Endothelial cell of umbilical vein (primary cell): ENCODE measurements at regions not wholly inside any gene's neighbourhood (a gene's known extent, or its start where the extent isn't known, plus 50 kb on each side); places are given as distances from the start of the nearest gene placed in this dataset.

Source experiments
- BruUV-seq: library from RNA; stranded (reverse); fragments of 400-500 nt; replicated peaks from 2 replicates; lab custom pipeline; 2021; lab: Mats Ljungman, UMichigan
- CTCF ChIA-PET: fragments of 300-600, 350-600 bp; sonication (Branson Sonifier 250); formaldehyde crosslinking; loops from one replicate; lab custom pipeline; 2021; ENCODE audit warnings: antibody characterized with exemption, inconsistent platforms; lab: Charles Lee
- POLR2A ChIA-PET: fragments of 300-600, 350-600 bp; sonication (Branson Sonifier 250); formaldehyde crosslinking; loops from one replicate; lab custom pipeline; 2021; ENCODE audit warnings: antibody characterized with exemption, inconsistent platforms; lab: Charles Lee
- DNase-seq: peaks from one replicate; pipeline ENCODE4 v3.0.0-alpha.2; 2011; ENCODE audit warnings: low read depth, low spot score
- FAIRE-seq: peaks from 2 replicates; lab custom pipeline; 2011; peaks lifted over from hg19 to GRCh38; lab: Jason Lieb, UNC
- H2AFZ ChIP-seq: 2 replicates; pipeline ENCODE4 v1.6.0; 2012; ENCODE audit warnings: low read depth, low read length, control low read depth, inconsistent platforms
- H3K27ac ChIP-seq: 2 replicates; pipeline ENCODE4 v1.5.1; 2011; ENCODE audit warnings: low read depth, mild to moderate bottlenecking, control low read depth, low read length, moderate library complexity; ENCODE audit not compliant: insufficient read depth
- H3K27me3 ChIP-seq, 2 experiments: 2 replicates each; pipeline versions ENCODE4 v1.6.0 to v1.6.1; 2011; ENCODE audit warnings: low read length in 2 of 2, mixed read lengths in 1 of 2; ENCODE audit not compliant: control insufficient read depth in 2 of 2, insufficient read depth in 2 of 2
- H3K36me3 ChIP-seq, 2 experiments: 2 replicates in 1 of 2; 3 replicates in 1 of 2; pipeline ENCODE4 v1.5.1; 2011; ENCODE audit warnings: low read length in 2 of 2, mild to moderate bottlenecking in 1 of 2, moderate library complexity in 1 of 2; ENCODE audit not compliant: control insufficient read depth in 2 of 2, insufficient read depth in 2 of 2; ENCODE audit errors: extremely low read depth in 1 of 2
- H3K4me1 ChIP-seq: 3 replicates; pipeline ENCODE4 v1.5.1; 2011; ENCODE audit warnings: mild to moderate bottlenecking, low read length; ENCODE audit not compliant: control insufficient read depth, insufficient read depth; ENCODE audit errors: extremely low read depth
- H3K4me2 ChIP-seq: 2 replicates; pipeline ENCODE4 v1.6.1; 2011; ENCODE audit warnings: low read length, control low read depth, mixed read lengths; ENCODE audit not compliant: insufficient read depth
- H3K4me3 ChIP-seq, 3 experiments: fragments of 200-600 bp in 1 of 3; sonication (generic), shearing (Covaris generic) in 1 of 3; replicated peaks in 1 of 3; 2 replicates each; pipeline ENCODE4 v1.5.1; 2011 to 2016; ENCODE audit warnings: control low read depth in 3 of 3, low read length in 3 of 3, mild to moderate bottlenecking in 2 of 3, inconsistent platforms in 1 of 3, low read depth in 1 of 3, moderate library complexity in 1 of 3; ENCODE audit not compliant: insufficient read depth in 1 of 3
- H3K79me2 ChIP-seq: 2 replicates; pipeline ENCODE4 v1.6.0; 2012; ENCODE audit warnings: low read length, inconsistent platforms; ENCODE audit not compliant: control insufficient read depth, insufficient read depth
- H3K9ac ChIP-seq: replicated peaks from 2 replicates; pipeline ENCODE3; 2011; ENCODE audit warnings: low read length, control low read depth; ENCODE audit not compliant: insufficient read depth; ENCODE audit errors: extremely low read depth
- H3K9me1 ChIP-seq: replicated peaks from 3 replicates; pipeline ENCODE4 v1.6.0; 2011; ENCODE audit warnings: mild to moderate bottlenecking, low read length; ENCODE audit not compliant: control insufficient read depth, insufficient read depth; ENCODE audit errors: extremely low read depth
- H3K9me3 ChIP-seq: replicated peaks from 2 replicates; pipeline ENCODE4 v1.5.1; 2012; ENCODE audit warnings: low read length, inconsistent platforms; ENCODE audit not compliant: control insufficient read depth, insufficient read depth
- H4K20me1 ChIP-seq: replicated peaks from 2 replicates; pipeline ENCODE3; 2011; ENCODE audit warnings: mild to moderate bottlenecking, low read length; ENCODE audit not compliant: control insufficient read depth, insufficient read depth; ENCODE audit errors: extremely low read depth
- CTCF ChIP-seq, 2 donors: IDR thresholded peaks; 1 replicate in 1 of 2; 2 replicates in 1 of 2; pipeline ENCODE4 v1.5.1; 2011; ENCODE audit warnings: low read length in 2 of 2, mild to moderate bottlenecking in 2 of 2, moderate library complexity in 2 of 2, control low read depth in 1 of 2, inconsistent platforms in 1 of 2, low read depth in 1 of 2; ENCODE audit not compliant: insufficient read depth in 1 of 2; ENCODE audit errors: extremely low read depth in 1 of 2
- EZH2 ChIP-seq: IDR thresholded peaks from 2 replicates; pipeline ENCODE4 v1.6.1; 2012; ENCODE audit warnings: borderline replicate concordance, low read depth, mild to moderate bottlenecking, moderate library complexity, low read length, inconsistent platforms; ENCODE audit not compliant: severe bottlenecking
- FOS ChIP-seq: IDR thresholded peaks from 2 replicates; pipeline ENCODE4 v1.6.1; 2011; ENCODE audit warnings: mild to moderate bottlenecking, low read length, moderate library complexity, borderline replicate concordance; ENCODE audit not compliant: insufficient read depth
- GATA2 ChIP-seq: IDR thresholded peaks from 2 replicates; pipeline ENCODE4 v1.7.0; 2011; ENCODE audit warnings: low read depth, mild to moderate bottlenecking, moderate library complexity, mixed read lengths, low read length; ENCODE audit not compliant: insufficient read length, insufficient read depth
- JUN ChIP-seq: IDR thresholded peaks from 2 replicates; pipeline ENCODE4 v1.6.1; 2011; ENCODE audit warnings: borderline replicate concordance, low read depth; ENCODE audit not compliant: insufficient read length, insufficient read depth
- MAX ChIP-seq: IDR thresholded peaks from 2 replicates; pipeline ENCODE4 v1.6.1; 2011; ENCODE audit not compliant: insufficient read depth, insufficient read length
- MYC ChIP-seq: IDR thresholded peaks from one replicate; pipeline ENCODE4 v1.6.1; 2011; ENCODE audit warnings: mild to moderate bottlenecking, low read depth, low read length
- POLR2A ChIP-seq: IDR thresholded peaks from 2 replicates; pipeline ENCODE4 v1.6.1; 2012; ENCODE audit warnings: low read depth, mild to moderate bottlenecking, control low read depth, low read length
- POLR2AphosphoS5 ChIP-seq: IDR thresholded peaks from 2 replicates; pipeline ENCODE4 v1.6.1; 2012; ENCODE audit warnings: low read depth, mild to moderate bottlenecking, control low read depth, low read length, moderate library complexity; ENCODE audit not compliant: insufficient read depth
- dilution Hi-C: fragments of 300-500 bp; cut with MboI; formaldehyde crosslinking; loops from one replicate; pipeline ENCODE4 v1.15.0; 2019; ENCODE audit warnings: low sequenced_read_pairs; ENCODE audit not compliant: extremely low pct_ligation_motif_present
- intact Hi-C: fragments of 100-400 bp; cut with micrococcal nuclease; formaldehyde crosslinking; loops from one replicate; pipeline ENCODE4 v1.10.0; 2022

GRCh38 chr22:49281467-49282340 lies 546.0 kb downstream of the BRD1 start:
- CTCF ChIA-PET, result no interaction called here

More at GRCh38 chr22:49281467-49282340, 546.0 kb downstream of the BRD1 start:
- no peaks in the 10 kb centered on the region for H3K36me3 ChIP-seq
- FAIRE-seq (no peak), DNase-seq (no peak)
- no TSS peak for BruUV-seq
- H3K79me2 ChIP-seq, result no peaks in the 10 kb centered on the region
- H3K4me1 ChIP-seq, result no peaks in the 10 kb centered on the region
- no peaks in the 10 kb centered on the region for H3K9me1 ChIP-seq
- H3K27me3 ChIP-seq, result no peaks in the 10 kb centered on the region
- POLR2A ChIA-PET, result no interaction called here
- H3K9ac ChIP-seq, result no peak overlapping the region
- no peak overlapping the region for H3K27ac ChIP-seq
- TF ChIP-seq GATA2 (no peak), EZH2 (no peak), MAX (no peak), FOS (no peak), MYC (no peak), POLR2AphosphoS5 (no peak), CTCF (IDR thresholded peaks at IDR 0.05; ENCODE audit: extremely low read depth in 1 of 2, insufficient read depth in 1 of 2, low read depth in 1 of 2, low read length in 2 of 2) (no peak), POLR2A (no peak), JUN (no peak)
- H3K4me3 ChIP-seq, result no peak overlapping the region
- dilution Hi-C loops, result no loop called here
- no peaks in the 10 kb centered on the region for H4K20me1 ChIP-seq
- H3K4me2 ChIP-seq, result no peak overlapping the region
- no peak overlapping the region for H2AFZ ChIP-seq
- H3K9me3 ChIP-seq, result peaks cover 4% of the 10 kb centered on the region
- intact Hi-C loops, result no loop called here
